GM21360 (cell line): ENCODE measurements at regions not wholly inside any gene's neighbourhood (a gene's known extent, or its start where the extent isn't known, plus 50 kb on each side); places are given as distances from the start of the nearest gene placed in this dataset.
"Not testable (repeated sequence)": the region's sequence is repeated elsewhere in the genome, so short reads cannot be mapped to it uniquely, and the experiment has no call there.

ENCODE experiments used
- ATAC-seq: cut with Tn5 transposase; IDR thresholded peaks from one replicate; pipeline ENCODE4 v1.9.1; 2021; ENCODE audit warnings: mild to moderate bottlenecking, moderate library complexity; ENCODE audit not compliant: unreplicated experiment

- no peak for ATAC-seq
Observed at GRCh38 chr6:155828989-155829388, 373.4 kb upstream of the NOX3 start.

GRCh38 chr6:155818698-155819097, 363.1 kb upstream of the NOX3 start:
- ATAC-seq, result no peak

- ATAC-seq, result no peak
Observed at GRCh38 chr6:155813548-155813947, 357.9 kb upstream of the NOX3 start.

- ATAC-seq, result no peak
Observed at GRCh38 chr6:155807243-155807642, 351.6 kb upstream of the NOX3 start.

- ATAC-seq, result no peak
Observed at GRCh38 chr6:155801046-155801445, 345.4 kb upstream of the NOX3 start.

GRCh38 chr6:155798876-155799275, 343.2 kb upstream of the NOX3 start:
- ATAC-seq, result not testable (repeated sequence)

GRCh38 chr6:155795173-155795796, 339.6 kb upstream of the NOX3 start:
- no peak for ATAC-seq

GRCh38 chr6:155791891-155792290, 336.3 kb upstream of the NOX3 start:
- no peak for ATAC-seq

GRCh38 chr6:155791186-155791585, 335.5 kb upstream of the NOX3 start:
- no peak for ATAC-seq

- no peak for ATAC-seq
Observed at GRCh38 chr6:155787168-155787567, 331.5 kb upstream of the NOX3 start.

- ATAC-seq, result no peak
Observed at GRCh38 chr6:155786528-155786927, 330.9 kb upstream of the NOX3 start.

GRCh38 chr6:155782739-155783459, 327.3 kb upstream of the NOX3 start:
- no peak for ATAC-seq

- ATAC-seq, result no peak
Observed at GRCh38 chr6:155782320-155782731, 326.7 kb upstream of the NOX3 start.

- no peak for ATAC-seq
Observed at GRCh38 chr6:155779456-155779855, 323.8 kb upstream of the NOX3 start.

- no peak for ATAC-seq
Observed at GRCh38 chr6:155778336-155778735, 322.7 kb upstream of the NOX3 start.

- no peak for ATAC-seq
Observed at GRCh38 chr6:155771822-155772221, 316.2 kb upstream of the NOX3 start.

- no peak for ATAC-seq
Observed at GRCh38 chr6:155770856-155771255, 315.2 kb upstream of the NOX3 start.

- ATAC-seq, result no peak
Observed at GRCh38 chr6:155770313-155770712, 314.7 kb upstream of the NOX3 start.

- ATAC-seq, result no peak
Observed at GRCh38 chr6:155765275-155766194, 309.9 kb upstream of the NOX3 start.

GRCh38 chr6:155762649-155763048, 307.0 kb upstream of the NOX3 start:
- ATAC-seq, result no peak

GRCh38 chr6:155755452-155755851, 299.8 kb upstream of the NOX3 start:
- ATAC-seq, result no peak

GRCh38 chr6:155748778-155749177, 293.1 kb upstream of the NOX3 start:
- not testable (repeated sequence) for ATAC-seq
